Keratinocyte (primary cell): ENCODE measurements at regions not wholly inside any gene's neighbourhood (a gene's known extent, or its start where the extent isn't known, plus 50 kb on each side); places are given as distances from the start of the nearest gene placed in this dataset.

Experiments used
- DNase-seq: peaks from one replicate; pipeline ENCODE4 v3.0.0-alpha.2; 2011; ENCODE audit warnings: low read depth, missing footprints, low spot score
- FAIRE-seq: peaks from 2 replicates; lab custom pipeline; 2011; peaks lifted over from hg19 to GRCh38; lab: Jason Lieb, UNC
- H2AFZ ChIP-seq: 2 replicates; pipeline ENCODE4 v1.6.0; 2012; ENCODE audit warnings: low read length, control low read depth, inconsistent platforms; ENCODE audit not compliant: control insufficient read depth
- H3K27ac ChIP-seq: 2 replicates; pipeline ENCODE4 v1.5.1; 2011; ENCODE audit warnings: low read length; ENCODE audit not compliant: control insufficient read depth, insufficient read depth
- H3K27me3 ChIP-seq: 3 replicates; pipeline ENCODE4 v1.6.0; 2011; ENCODE audit warnings: low read length; ENCODE audit not compliant: control insufficient read depth, insufficient read depth; ENCODE audit errors: extremely low read depth
- H3K36me3 ChIP-seq, 2 experiments: 2 replicates in 1 of 2; 3 replicates in 1 of 2; pipeline ENCODE4 v1.5.1; 2011; ENCODE audit warnings: low read length in 2 of 2, mild to moderate bottlenecking in 1 of 2; ENCODE audit not compliant: control insufficient read depth in 2 of 2, insufficient read depth in 2 of 2; ENCODE audit errors: extremely low read depth in 1 of 2
- H3K4me1 ChIP-seq: 3 replicates; pipeline ENCODE4 v1.5.1; 2011; ENCODE audit warnings: low read length; ENCODE audit not compliant: control insufficient read depth, insufficient read depth; ENCODE audit errors: extremely low read depth
- H3K4me2 ChIP-seq: 3 replicates; pipeline ENCODE4 v1.6.0; 2011; ENCODE audit warnings: low read depth, low read length; ENCODE audit not compliant: control insufficient read depth, insufficient read depth; ENCODE audit errors: extremely low read depth
- H3K4me3 ChIP-seq, 3 experiments: fragments of 200-600 bp in 1 of 3; sonication (generic) in 1 of 3; 2 replicates in 2 of 3; 3 replicates in 1 of 3; pipeline ENCODE4 v1.5.1; 2011 to 2016; ENCODE audit warnings: low read length in 3 of 3, mild to moderate bottlenecking in 3 of 3, control low read depth in 2 of 3, inconsistent platforms in 1 of 3, low read depth in 1 of 3, mixed read lengths in 1 of 3, mixed run types in 1 of 3, moderate library complexity in 1 of 3; ENCODE audit not compliant: control insufficient read depth in 2 of 3, insufficient read depth in 2 of 3; ENCODE audit errors: extremely low read depth in 1 of 3
- H3K79me2 ChIP-seq: 2 replicates; pipeline ENCODE4 v1.6.0; 2012; ENCODE audit warnings: low read length; ENCODE audit not compliant: control insufficient read depth, insufficient read depth
- H3K9ac ChIP-seq: 3 replicates; pipeline ENCODE4 v1.6.0; 2011; ENCODE audit warnings: low read length; ENCODE audit not compliant: control insufficient read depth, insufficient read depth; ENCODE audit errors: extremely low read depth
- H3K9me1 ChIP-seq: 3 replicates; pipeline ENCODE4 v1.6.0; 2011; ENCODE audit warnings: low read length; ENCODE audit not compliant: control insufficient read depth, insufficient read depth; ENCODE audit errors: extremely low read depth
- H3K9me3 ChIP-seq: 2 replicates; pipeline ENCODE4 v1.5.1; 2012; ENCODE audit warnings: low read depth, low read length; ENCODE audit not compliant: control insufficient read depth
- H4K20me1 ChIP-seq: 3 replicates; pipeline ENCODE4 v1.6.0; 2011; ENCODE audit warnings: low read length; ENCODE audit not compliant: control insufficient read depth, insufficient read depth; ENCODE audit errors: extremely low read depth
- CTCF ChIP-seq, 3 experiments: IDR thresholded peaks in 1 of 3; conservative IDR thresholded peaks in 1 of 3; optimal IDR thresholded peaks in 1 of 3; 2 replicates in 2 of 3; 3 replicates in 1 of 3; pipeline versions ENCODE3 to v1.5.1; 2011; ENCODE audit warnings: low read length in 3 of 3, mild to moderate bottlenecking in 3 of 3, moderate library complexity in 2 of 3, control low read depth in 1 of 3, inconsistent platforms in 1 of 3; ENCODE audit not compliant: insufficient read depth in 2 of 3; ENCODE audit errors: extremely low read depth in 1 of 3
- EZH2 ChIP-seq: IDR thresholded peaks from one replicate; pipeline ENCODE4 v1.6.1; 2012; ENCODE audit warnings: inconsistent platforms, mild to moderate bottlenecking, low read length, moderate library complexity
- dilution Hi-C: fragments of 300-500 bp; cut with MboI; formaldehyde crosslinking; loops from one replicate; pipeline ENCODE4 v1.7.0; 2020; ENCODE audit warnings: low sequenced_read_pairs; ENCODE audit not compliant: extremely low pct_ligation_motif_present

GRCh38 chr14:103227094-103227768 is 104.0 kb downstream of the TNFAIP2 start:
- Histone ChIP-seq H3K4me3 (no peak overlapping the region), H3K4me2 (no peak overlapping the region), H3K27me3 (peaks cover 10% of the 10 kb centered on the region), H3K36me3 (no peaks in the 10 kb centered on the region), H3K79me2 (no peaks in the 10 kb centered on the region), H3K9ac (no peak overlapping the region), H3K27ac (no peak overlapping the region), H3K9me3 (no peaks in the 10 kb centered on the region), H3K9me1 (no peaks in the 10 kb centered on the region), H4K20me1 (no peaks in the 10 kb centered on the region), H2AFZ (no peak overlapping the region), H3K4me1 (no peaks in the 10 kb centered on the region)
- dilution Hi-C loops, result no loop called here
- TF ChIP-seq EZH2 (no peak), CTCF (optimal IDR thresholded peaks at IDR 0.05 in 1 of 3, IDR thresholded peaks at IDR 0.05 in 1 of 3, conservative IDR thresholded peaks at IDR 0.05 in 1 of 3; ENCODE audit: extremely low read depth in 1 of 3, insufficient read depth in 2 of 3, low read length in 3 of 3) (no peak)
- FAIRE-seq (no peak), DNase-seq (no peak)

GRCh38 chr14:103228076-103228806 is 105.0 kb downstream of the TNFAIP2 start:
- Histone ChIP-seq H4K20me1 (no peaks in the 10 kb centered on the region), H3K9me3 (no peaks in the 10 kb centered on the region), H3K9ac (no peak overlapping the region), H3K36me3 (no peaks in the 10 kb centered on the region), H3K4me2 (no peak overlapping the region), H3K9me1 (no peaks in the 10 kb centered on the region), H3K27me3 (peaks cover 10% of the 10 kb centered on the region), H3K4me3 (no peak overlapping the region), H3K4me1 (no peaks in the 10 kb centered on the region), H3K27ac (no peak overlapping the region), H3K79me2 (no peaks in the 10 kb centered on the region), H2AFZ (no peak overlapping the region)
- dilution Hi-C loops, result no loop called here
- FAIRE-seq (no peak), DNase-seq (no peak)
- no peak for TF ChIP-seq EZH2
- TF ChIP-seq CTCF (optimal IDR thresholded peaks at IDR 0.05 in 1 of 3, IDR thresholded peaks at IDR 0.05 in 1 of 3, conservative IDR thresholded peaks at IDR 0.05 in 1 of 3; ENCODE audit: extremely low read depth in 1 of 3, insufficient read depth in 2 of 3, low read length in 3 of 3), result no peak
